ENCODE measurements at regions not wholly inside any gene's neighbourhood (a gene's known extent, or its start where the extent isn't known, plus 50 kb on each side); places are given as distances from the start of the nearest gene placed in this dataset.

GRCh38 chr19:28426110-28426729 lies 786.7 kb downstream of the UQCRFS1 start:
- DNase-seq: no peak

- no peak for DNase-seq
Measured at GRCh38 chr19:28425046-28425931, 787.7 kb downstream of the UQCRFS1 start.

DNA sequence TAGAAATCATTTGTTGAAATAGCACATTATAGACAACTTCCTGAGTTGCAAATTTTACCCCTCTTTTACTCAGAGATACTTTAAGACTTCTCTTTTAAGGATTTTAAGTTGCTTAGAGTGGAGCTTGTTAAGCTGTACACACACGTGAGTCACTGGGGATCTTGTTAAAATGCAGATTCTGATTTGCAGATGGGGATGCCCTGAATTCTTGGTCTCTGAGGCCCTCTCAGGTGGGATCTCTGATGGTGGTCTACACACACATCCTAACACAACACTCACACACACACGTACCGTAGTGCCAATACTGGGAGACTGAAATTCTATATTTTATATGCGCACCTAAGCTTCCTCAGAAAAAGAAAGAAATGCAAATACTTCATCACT lies 788.3 kb downstream of the UQCRFS1 start:
- DNase-seq: no peak

GRCh38 chr19:28424077-28424476 lies 788.9 kb downstream of the UQCRFS1 start:
- no peak for DNase-seq

GRCh38 chr19:28422791-28423650 lies 789.9 kb downstream of the UQCRFS1 start:
- DNase-seq: no peak

DNA sequence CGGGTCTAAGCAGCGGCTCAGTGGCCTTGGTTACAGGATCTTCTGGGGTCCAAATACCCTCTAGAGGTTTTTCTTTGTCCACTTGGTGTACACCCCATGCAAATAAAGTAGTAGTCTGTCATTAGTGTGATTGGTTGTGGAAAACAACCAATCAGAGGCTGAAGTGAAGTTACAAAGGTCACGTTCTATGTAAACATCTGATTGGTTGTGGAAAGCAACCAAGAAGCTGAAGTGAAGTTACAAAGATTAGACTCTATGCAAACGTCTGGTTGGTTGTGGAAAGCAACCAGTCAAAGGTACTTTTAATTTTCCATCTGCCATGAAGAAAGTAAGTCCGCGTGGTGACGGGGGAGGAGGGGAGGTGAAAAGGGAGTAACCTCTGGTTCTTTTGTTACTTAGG lies 790.9 kb downstream of the UQCRFS1 start:
- DNase-seq: no peak

GRCh38 chr19:28420811-28421550 lies 792.0 kb downstream of the UQCRFS1 start:
- no peak for DNase-seq

- DNase-seq: no peak
Measured at GRCh38 chr19:28419312-28419711, 793.6 kb downstream of the UQCRFS1 start.

DNA sequence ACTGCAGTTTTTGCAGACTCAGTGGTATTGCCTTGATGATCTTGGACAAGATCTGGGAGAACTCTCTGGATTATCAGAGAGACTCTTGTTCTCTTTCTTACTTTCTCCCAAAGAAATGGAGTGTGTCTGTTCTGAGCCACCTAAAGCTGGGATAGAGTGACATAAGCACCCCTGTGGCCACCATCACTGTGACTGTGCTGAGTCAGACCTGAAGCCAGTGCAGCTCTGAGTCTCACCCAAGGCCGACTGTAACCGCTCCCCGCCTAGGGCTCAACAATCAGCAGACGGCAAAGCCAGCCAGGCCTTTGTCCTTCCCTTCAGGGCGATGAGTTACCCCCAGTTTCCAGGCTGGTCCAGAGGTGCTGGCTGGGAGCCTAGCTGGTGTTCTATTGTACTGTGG lies 795.6 kb downstream of the UQCRFS1 start:
- no peak for DNase-seq

DNA sequence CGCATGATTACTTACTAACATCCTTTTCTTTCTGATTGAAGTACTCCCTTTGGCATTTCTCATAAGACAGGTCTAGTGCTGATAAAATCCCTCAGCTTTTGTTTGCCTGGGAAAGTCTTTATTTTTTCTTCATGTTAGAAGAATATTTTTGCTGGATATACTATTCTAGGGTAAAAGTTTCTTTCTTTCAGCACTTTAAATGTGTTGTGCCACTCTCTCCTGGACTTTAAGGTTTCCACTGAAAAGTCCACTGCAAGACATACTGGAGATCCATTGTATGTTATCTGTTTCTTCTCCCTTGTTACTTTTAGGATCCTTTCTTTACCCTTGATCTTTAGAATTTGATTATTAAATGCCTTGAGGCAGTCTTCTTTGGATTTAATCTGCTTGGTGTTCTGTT lies 796.7 kb downstream of the UQCRFS1 start:
- DNase-seq: no peak

GRCh38 chr19:28414748-28415147 lies 798.2 kb downstream of the UQCRFS1 start:
- DNase-seq: no peak

GRCh38 chr19:28409859-28410258 lies 803.1 kb downstream of the UQCRFS1 start:
- DNase-seq: no peak

- DNase-seq: no peak
Measured at GRCh38 chr19:28406966-28407365, 806.0 kb downstream of the UQCRFS1 start.

DNA sequence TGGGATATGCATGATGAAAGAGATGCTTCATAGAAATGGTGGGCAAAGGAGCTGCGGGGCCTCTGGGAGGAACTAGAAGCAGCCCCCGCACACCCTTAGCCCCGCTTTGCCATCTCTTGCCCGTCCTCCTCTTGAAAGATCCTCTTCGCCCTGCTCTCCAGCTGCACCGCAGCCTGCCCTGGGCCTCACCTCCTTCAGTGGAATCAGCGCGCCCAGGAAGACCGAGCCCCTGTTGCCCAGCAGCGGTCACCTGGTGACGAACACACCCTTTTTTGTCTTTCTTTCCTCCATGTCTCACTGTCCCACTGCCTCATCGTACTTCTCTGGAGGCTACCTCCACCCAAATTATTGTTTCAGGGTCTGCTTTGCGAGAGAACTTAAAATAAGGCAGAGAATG lies 807.6 kb downstream of the UQCRFS1 start:
- no peak for DNase-seq

- no peak for DNase-seq
Measured at GRCh38 chr19:28404472-28404871, 808.5 kb downstream of the UQCRFS1 start.

DNA sequence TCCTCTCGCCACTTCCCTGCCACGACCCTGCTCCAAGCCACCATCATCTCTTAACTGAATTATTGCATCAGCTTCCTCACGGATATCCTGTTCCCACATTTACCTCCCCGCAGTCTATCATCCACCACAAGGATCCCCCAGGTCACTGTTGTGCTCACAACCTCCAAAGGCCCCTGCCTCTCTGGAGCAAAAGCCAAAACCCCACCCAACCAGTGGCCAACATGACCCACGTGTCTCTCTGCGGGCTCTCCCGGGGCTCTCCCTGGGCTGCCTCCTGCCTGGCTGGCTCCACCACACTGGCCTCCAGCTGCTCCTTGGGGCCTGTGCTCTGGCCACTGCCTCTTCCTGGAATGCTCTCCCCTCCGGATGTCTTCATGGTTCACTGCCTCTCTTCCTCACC lies 809.3 kb downstream of the UQCRFS1 start:
- no peak for DNase-seq

GRCh38 chr19:28402701-28403290 lies 810.2 kb downstream of the UQCRFS1 start:
- no peak for DNase-seq

GRCh38 chr19:28401739-28402424 lies 811.1 kb downstream of the UQCRFS1 start:
- no peak for DNase-seq

GRCh38 chr19:28400953-28401671 lies 811.8 kb downstream of the UQCRFS1 start:
- DNase-seq: no peak

DNA sequence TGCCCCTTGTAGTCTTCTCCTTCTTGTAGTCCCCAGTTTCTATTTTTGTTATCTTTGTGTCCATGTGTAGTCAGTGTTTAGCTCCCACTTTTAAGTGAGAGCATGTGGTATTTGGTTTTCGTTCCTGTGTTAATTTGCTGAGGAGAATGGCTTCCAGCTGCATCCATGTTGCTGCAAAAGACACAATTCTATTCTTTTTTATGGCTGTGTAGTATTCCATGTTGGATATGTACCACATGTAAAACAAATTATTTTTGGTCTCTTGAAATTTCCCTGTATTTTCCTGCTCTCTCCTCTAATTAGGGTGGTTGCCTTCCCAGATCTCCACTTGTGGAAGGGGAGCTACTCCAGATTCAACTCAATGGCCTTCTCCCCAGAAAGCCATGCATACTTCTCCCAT lies 813.8 kb downstream of the UQCRFS1 start:
- DNase-seq: no peak

DNA sequence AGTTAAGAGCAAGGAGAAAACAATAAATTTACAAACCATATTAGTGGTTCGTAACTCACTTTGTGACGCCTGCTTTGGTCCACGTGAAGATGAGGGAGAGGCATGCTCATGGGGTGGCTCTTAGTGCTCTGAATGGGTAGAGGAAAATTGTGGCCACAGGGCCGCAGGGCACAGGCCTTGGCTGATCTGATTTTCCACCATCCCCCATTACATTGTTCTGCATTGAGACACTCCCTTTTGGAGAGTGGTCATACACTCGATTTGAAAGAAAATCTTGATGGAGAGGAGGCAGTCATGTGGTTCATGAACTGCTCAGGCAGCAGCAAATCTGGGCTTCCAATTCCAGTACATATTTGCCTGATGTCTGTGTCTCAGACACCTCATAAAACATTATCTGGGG lies 815.2 kb downstream of the UQCRFS1 start:
- DNase-seq: no peak

Data from NCI-H2081 (cell line).